ENCODE measurements at regions not wholly inside any gene's neighbourhood (a gene's known extent, or its start where the extent isn't known, plus 50 kb on each side); places are given as distances from the start of the nearest gene placed in this dataset.
"Not testable (repeated sequence)": the region's sequence is repeated elsewhere in the genome, so short reads cannot be mapped to it uniquely, and the experiment has no call there.

GRCh38 chr13:59064042-59064441 lies 1099.7 kb downstream of the DIAPH3 start:
- ATAC-seq, result no peak
- intact Hi-C loops (cut with DNase I), result no loop called here
- DNase-seq (ENCODE audit: missing footprints), result no peak

- DNase-seq (ENCODE audit: missing footprints); intact Hi-C loops (cut with DNase I); ATAC-seq: not testable (repeated sequence)
These were observed 1087.3 kb downstream of the DIAPH3 start for GRCh38 chr13:59076386-59076785.

- ATAC-seq (no peak), DNase-seq (ENCODE audit: missing footprints) (no peak)
- intact Hi-C loops (cut with DNase I), result no loop called here
These were observed 1077.6 kb downstream of the DIAPH3 start for GRCh38 chr13:59086147-59086546.

- no peak for ATAC-seq
- no peak for DNase-seq (ENCODE audit: missing footprints)
- intact Hi-C loops (cut with DNase I), result no loop called here
These were observed 1075.0 kb downstream of the DIAPH3 start for GRCh38 chr13:59088716-59089115.

- intact Hi-C loops (cut with DNase I), result no loop called here
- no peak for ATAC-seq
- DNase-seq (ENCODE audit: missing footprints), result no peak
These were observed 1069.5 kb downstream of the DIAPH3 start for GRCh38 chr13:59094181-59094580.

- intact Hi-C loops (cut with DNase I), result no loop called here
- DNase-seq (ENCODE audit: missing footprints) (no peak), ATAC-seq (no peak)
These were observed 1064.3 kb downstream of the DIAPH3 start for GRCh38 chr13:59099182-59099974.

GRCh38 chr13:59103004-59103768 lies 1060.5 kb downstream of the DIAPH3 start:
- ATAC-seq, result no peak
- DNase-seq (ENCODE audit: missing footprints), result no peak
- intact Hi-C loops (cut with DNase I), result no loop called here

GRCh38 chr13:59111751-59112171 lies 1052.0 kb downstream of the DIAPH3 start:
- intact Hi-C loops (cut with DNase I), result no loop called here
- no peak for ATAC-seq
- no peak for DNase-seq (ENCODE audit: missing footprints)

GRCh38 chr13:59112221-59112718 lies 1051.5 kb downstream of the DIAPH3 start:
- intact Hi-C loops (cut with DNase I), result no loop called here
- ATAC-seq, result peak; percentile 63
- no peak for DNase-seq (ENCODE audit: missing footprints)

- DNase-seq (ENCODE audit: missing footprints) (no peak), ATAC-seq (no peak)
- intact Hi-C loops (cut with DNase I), result no loop called here
These were observed 1044.3 kb downstream of the DIAPH3 start for GRCh38 chr13:59119475-59119874.

GRCh38 chr13:59120297-59120843 lies 1043.4 kb downstream of the DIAPH3 start:
- intact Hi-C loops (cut with DNase I), result no loop called here
- ATAC-seq, result no peak
- no peak for DNase-seq (ENCODE audit: missing footprints)

GRCh38 chr13:59121507-59121906 lies 1042.2 kb downstream of the DIAPH3 start:
- no peak for ATAC-seq
- DNase-seq (ENCODE audit: missing footprints), result no peak
- intact Hi-C loops (cut with DNase I), result no loop called here

- intact Hi-C loops (cut with DNase I), result no loop called here
- DNase-seq (ENCODE audit: missing footprints) (no peak), ATAC-seq (no peak)
These were observed 1037.3 kb downstream of the DIAPH3 start for GRCh38 chr13:59126474-59126873.

- intact Hi-C loops (cut with DNase I), result no loop called here
- ATAC-seq (no peak), DNase-seq (ENCODE audit: missing footprints) (no peak)
These were observed 1029.8 kb downstream of the DIAPH3 start for GRCh38 chr13:59133903-59134302.

GRCh38 chr13:59144700-59145099 lies 1019.0 kb downstream of the DIAPH3 start:
- intact Hi-C loops (cut with DNase I), result no loop called here
- ATAC-seq, result peak; percentile 65

GRCh38 chr13:59145381-59145780 lies 1018.3 kb downstream of the DIAPH3 start:
- no peak for DNase-seq (ENCODE audit: missing footprints)
- intact Hi-C loops (cut with DNase I), result no loop called here
- ATAC-seq, result no peak

More at GRCh38 chr13:59144700-59145099, 1019.0 kb downstream of the DIAPH3 start:
- DNase-seq (ENCODE audit: missing footprints), result no peak

GRCh38 chr13:59157181-59157580 lies 1006.5 kb downstream of the DIAPH3 start:
- DNase-seq (ENCODE audit: missing footprints), result no peak
- ATAC-seq, result no peak
- intact Hi-C loops (cut with DNase I), result no loop called here

GRCh38 chr13:59166174-59166573 lies 997.6 kb downstream of the DIAPH3 start:
- no peak for DNase-seq (ENCODE audit: missing footprints)
- intact Hi-C loops (cut with DNase I), result no loop called here
- ATAC-seq, result no peak

GRCh38 chr13:59172076-59172475 lies 991.7 kb downstream of the DIAPH3 start:
- ATAC-seq (no peak), DNase-seq (ENCODE audit: missing footprints) (no peak)
- intact Hi-C loops (cut with DNase I), result no loop called here

GRCh38 chr13:59176775-59177174 lies 987.0 kb downstream of the DIAPH3 start:
- intact Hi-C loops (cut with DNase I), result no loop called here
- ATAC-seq, result no peak
- DNase-seq (ENCODE audit: missing footprints), result no peak
